Heart right ventricle (tissue), 16 donors: ENCODE measurements at regions not wholly inside any gene's neighbourhood (a gene's known extent, or its start where the extent isn't known, plus 50 kb on each side); places are given as distances from the start of the nearest gene placed in this dataset.

Experiments used
- ATAC-seq, 8 donors: fragments of 200-7000 bp; cut with Tn5 transposase; one replicate each; pipeline ENCODE4 v1.9.1; 2020; ENCODE audit warnings: mild to moderate bottlenecking in 8 of 8, moderate library complexity in 8 of 8, moderate number of reproducible peaks in 1 of 8
- DNase-seq, 2 donors: peaks; one replicate each; pipeline ENCODE4 v3.0.0-alpha.2; 2020
- H3K27ac ChIP-seq, 10 donors: fragments of 200-600 bp; sonication (generic) in 2 of 10; one replicate each; pipeline versions ENCODE4 v1.5.0 to v1.8.0; 2020 to 2022; ENCODE audit warnings: mild to moderate bottlenecking in 3 of 10
- H3K27me3 ChIP-seq, 7 donors: fragments of 200-600 bp; one replicate each; pipeline ENCODE4 v1.8.0; 2021 to 2022; ENCODE audit warnings: mild to moderate bottlenecking in 2 of 7
- H3K36me3 ChIP-seq, 9 donors: fragments of 200-600 bp; sonication (generic) in 1 of 9; one replicate each; pipeline versions ENCODE4 v1.5.0 to v1.8.0; 2020 to 2022; ENCODE audit warnings: mild to moderate bottlenecking in 2 of 9
- H3K4me1 ChIP-seq, 9 donors: fragments of 200-600 bp; sonication (generic) in 1 of 9; one replicate each; pipeline versions ENCODE4 v1.5.0 to v1.8.0; 2020 to 2022; ENCODE audit warnings: mild to moderate bottlenecking in 4 of 9
- H3K4me3 ChIP-seq, 10 donors: fragments of 200-600 bp; sonication (generic) in 2 of 10; one replicate each; pipeline versions ENCODE4 v1.5.0 to v1.8.0; 2020 to 2022; ENCODE audit warnings: mild to moderate bottlenecking in 7 of 10, moderate library complexity in 2 of 10
- H3K9me3 ChIP-seq, 11 donors: fragments of 200-600 bp in 10 of 11; sonication (generic) in 2 of 11; one replicate each; pipeline versions ENCODE4 v1.5.0 to v1.8.0; 2013 to 2022; ENCODE audit warnings: mild to moderate bottlenecking in 2 of 11, control low read depth in 1 of 11, moderate library complexity in 1 of 11
- CTCF ChIP-seq, 9 donors: fragments of 200-600 bp; sonication (generic) in 2 of 9; IDR thresholded peaks; one replicate each; pipeline versions ENCODE4 v1.5.0 to v1.8.0; 2021 to 2022; ENCODE audit warnings: antibody characterized with exemption in 9 of 9, mild to moderate bottlenecking in 5 of 9, moderate library complexity in 1 of 9
- WGBS, 2 donors: extraction: QIAGEN DNeasy Blood & Tissue Kit; methylation state at CpG; one replicate each; pipeline ENCODE4 v1.1.7; 2013; ENCODE audit warnings: inconsistent platforms in 1 of 2; 5-methylcytosine and 5-hydroxymethylcytosine counted together
- intact Hi-C, 10 donors: fragments of 100-400 bp; cut with DNase I; formaldehyde crosslinking; loops; one replicate each; pipeline versions ENCODE4 v1.11.1 to v1.14.2; 2022
- donor health status: Arrhythmogenic right ventricular cardiomyopathy.
- donor health status: ischemic (EF 13 %, LVEDD 7.1; RV severe dilation, severe dysfunction).
- donor health status: healthy with polysubstance abuse.
- donor health status: DM: no; HTN: yes; CAD: no.
- donor health status: DM: no; HTN: no; CAD: no.
- donor health status: ischemic (EF 25% LVEDD 6.9; RV normal size, moderate dysfunction).
- donor health status: ischemic (EF 25% LVEDD 5.7; RV mildly dilated, moderate dysfunction).
- donor health status: healthy.
- donor health status: DM: yes; HTN: yes; CAD: no.
- donor health status: Ischemic cardiomyopathy.
- donor health status: ischemic (EF 35%, LVEDD 5.7; RV mildly dilated, moderate dysfunction).
- donor health status: nonischemic (EF 11% LVEDD 7.7; RV severe dilation, severe dysfunction).
- donor health status: DM: yes; HTN: yes; CAD: no.
- donor health status: PGD.
- donor health status: ischemic (EF 29% LVEDD 5.4; RV normal size, mild dysfunction).
- donor health status: nonischemic (EF 23%, LVEDD 6.1; RV moderate dilation, normal function).

GRCh38 chr6:128696691-128697689 lies 176.6 kb upstream of the PTPRK start:
- no peak for TF ChIP-seq CTCF (IDR thresholded peaks at IDR 0.05)
- Histone ChIP-seq H3K9me3 (no peaks in the 10 kb centered on the region), H3K4me1 (no peaks in the 10 kb centered on the region), H3K27me3 (no peaks in the 10 kb centered on the region), H3K4me3 (no peak overlapping the region), H3K36me3 (no peaks in the 10 kb centered on the region), H3K27ac (no peak overlapping the region)
- 44 to 50% methylated on average over 6 of the region's 6 CpGs for WGBS, 2 donors
- intact Hi-C loops, result no loop called here
- DNase-seq (no peak), ATAC-seq (peak in 1 of 8 donors; percentile 31)

- no peak for TF ChIP-seq CTCF (IDR thresholded peaks at IDR 0.05)
- intact Hi-C loops, result no loop called here
- Histone ChIP-seq H3K9me3 (no peaks in the 10 kb centered on the region), H3K36me3 (no peaks in the 10 kb centered on the region), H3K4me3 (no peak overlapping the region), H3K27me3 (no peaks in the 10 kb centered on the region), H3K4me1 (peaks cover 0 to 3% (median 0%) of the 10 kb centered on the region in 9 donors), H3K27ac (no peak overlapping the region)
- ATAC-seq (peak in 1 of 8 donors; percentile 34), DNase-seq (no peak)
- WGBS, 2 donors, result 85 to 92% methylated on average over 1 of the region's 1 CpG
Measured at GRCh38 chr6:128694303-128695009, 174.1 kb upstream of the PTPRK start.

GRCh38 chr6:128690063-128690462 lies 169.7 kb upstream of the PTPRK start:
- Histone ChIP-seq H3K4me3 (peak overlapping the region in 4 of 10 donors; percentile 1 to 30 (median 13)), H3K27ac (no peak overlapping the region), H3K9me3 (peaks cover 0 to 10% (median 0%) of the 10 kb centered on the region in 11 donors), H3K4me1 (peaks cover 0 to 5% (median 0%) of the 10 kb centered on the region in 9 donors), H3K36me3 (no peaks in the 10 kb centered on the region), H3K27me3 (no peaks in the 10 kb centered on the region)
- no peak for DNase-seq
- peak in 2 of 8 donors; percentile 51 to 70 for ATAC-seq
- intact Hi-C loops, result no loop called here
- WGBS, 2 donors, result 43 to 55% methylated on average over 3 of the region's 3 CpGs
- TF ChIP-seq CTCF (IDR thresholded peaks at IDR 0.05), result no peak

- Histone ChIP-seq H3K4me1 (peaks cover 0 to 5% (median 0%) of the 10 kb centered on the region in 9 donors), H3K9me3 (peaks cover 0 to 16% (median 0%) of the 10 kb centered on the region in 11 donors), H3K36me3 (no peaks in the 10 kb centered on the region), H3K27me3 (no peaks in the 10 kb centered on the region), H3K27ac (no peak overlapping the region), H3K4me3 (no peak overlapping the region)
- intact Hi-C loops, result no loop called here
- no peak for ATAC-seq
- no peak for TF ChIP-seq CTCF (IDR thresholded peaks at IDR 0.05)
- DNase-seq, result no peak
Measured at GRCh38 chr6:128686084-128686483, 165.7 kb upstream of the PTPRK start.
